ENCODE measurements at regions not wholly inside any gene's neighbourhood (a gene's known extent, or its start where the extent isn't known, plus 50 kb on each side); places are given as distances from the start of the nearest gene placed in this dataset.

- ATAC-seq (ENCODE audit: low FRiP score) (no peak), DNase-seq (no peak)
- no peak overlapping the region for H3K27ac ChIP-seq (ENCODE audit: low read depth in 1 of 2, low read length in 2 of 2)
- H3K4me1 ChIP-seq (ENCODE audit: control insufficient read depth in 1 of 2, insufficient read depth in 2 of 2, low read length in 2 of 2), result no peaks in the 10 kb centered on the region
- peaks cover 3% of the 10 kb centered on the region for H3K9me3 ChIP-seq (ENCODE audit: control insufficient read depth, low read length)
- no peak overlapping the region for H3K4me3 ChIP-seq (ENCODE audit: low read length in 2 of 2)
- intact Hi-C loops (cut with DNase I), result loop anchor here in 1 of 2 donors (10.0 kb wide), 1 partner anchor 198 kb away; no protein-coding TSS in a partner anchor
- no peaks in the 10 kb centered on the region for H3K36me3 ChIP-seq (ENCODE audit: control insufficient read depth in 1 of 2, insufficient read depth in 2 of 2, low read length in 1 of 2)
- H3K27me3 ChIP-seq (ENCODE audit: control insufficient read depth in 1 of 2, insufficient read depth in 2 of 2, low read length in 1 of 2), result peaks cover 0 to 2% of the 10 kb centered on the region in 2 donors
- WGBS, 2 donors, result 64 to 76% methylated on average over 11 of the region's 11 CpGs
These were observed 99.7 kb upstream of the EXOC2 start for GRCh38 chr6:792662-793061.

GRCh38 chr6:788058-788457 lies 95.1 kb upstream of the EXOC2 start:
- Histone ChIP-seq H3K4me1 (ENCODE audit: control insufficient read depth in 1 of 2, insufficient read depth in 2 of 2, low read length in 2 of 2) (no peaks in the 10 kb centered on the region), H3K9me3 (ENCODE audit: control insufficient read depth, low read length) (peaks cover 3% of the 10 kb centered on the region), H3K36me3 (ENCODE audit: control insufficient read depth in 1 of 2, insufficient read depth in 2 of 2, low read length in 1 of 2) (no peaks in the 10 kb centered on the region), H3K4me3 (ENCODE audit: low read length in 2 of 2) (no peak overlapping the region), H3K27me3 (ENCODE audit: control insufficient read depth in 1 of 2, insufficient read depth in 2 of 2, low read length in 1 of 2) (peaks cover 0 to 2% of the 10 kb centered on the region in 2 donors), H3K27ac (ENCODE audit: low read depth in 1 of 2, low read length in 2 of 2) (no peak overlapping the region)
- WGBS, 2 donors, result 56 to 65% methylated on average over 8 of the region's 8 CpGs
- ATAC-seq (ENCODE audit: low FRiP score) (no peak), DNase-seq (no peak)
- intact Hi-C loops (cut with DNase I), result no loop called here

GRCh38 chr6:786946-787763 lies 94.2 kb upstream of the EXOC2 start:
- Histone ChIP-seq H3K36me3 (ENCODE audit: control insufficient read depth in 1 of 2, insufficient read depth in 2 of 2, low read length in 1 of 2) (no peaks in the 10 kb centered on the region), H3K4me3 (ENCODE audit: low read length in 2 of 2) (no peak overlapping the region), H3K9me3 (ENCODE audit: control insufficient read depth, low read length) (peaks cover 3% of the 10 kb centered on the region), H3K27me3 (ENCODE audit: control insufficient read depth in 1 of 2, insufficient read depth in 2 of 2, low read length in 1 of 2) (peaks cover 0 to 2% of the 10 kb centered on the region in 2 donors), H3K27ac (ENCODE audit: low read depth in 1 of 2, low read length in 2 of 2) (no peak overlapping the region), H3K4me1 (ENCODE audit: control insufficient read depth in 1 of 2, insufficient read depth in 2 of 2, low read length in 2 of 2) (no peaks in the 10 kb centered on the region)
- 76 to 82% methylated on average over 12 of the region's 12 CpGs for WGBS, 2 donors
- ATAC-seq (ENCODE audit: low FRiP score) (no peak), DNase-seq (no peak)
- intact Hi-C loops (cut with DNase I), result no loop called here

GRCh38 chr6:783966-784735 lies 91.2 kb upstream of the EXOC2 start:
- H3K27ac ChIP-seq (ENCODE audit: low read depth in 1 of 2, low read length in 2 of 2), result no peak overlapping the region
- WGBS, 2 donors, result 68 to 72% methylated on average over 9 of the region's 9 CpGs
- no peaks in the 10 kb centered on the region for H3K4me1 ChIP-seq (ENCODE audit: control insufficient read depth in 1 of 2, insufficient read depth in 2 of 2, low read length in 2 of 2)
- intact Hi-C loops (cut with DNase I), result no loop called here
- ATAC-seq (ENCODE audit: low FRiP score), result no peak
- no peaks in the 10 kb centered on the region for H3K36me3 ChIP-seq (ENCODE audit: control insufficient read depth in 1 of 2, insufficient read depth in 2 of 2, low read length in 1 of 2)
- no peaks in the 10 kb centered on the region for H3K27me3 ChIP-seq (ENCODE audit: control insufficient read depth in 1 of 2, insufficient read depth in 2 of 2, low read length in 1 of 2)
- no peaks in the 10 kb centered on the region for H3K9me3 ChIP-seq (ENCODE audit: control insufficient read depth, low read length)
- no peak overlapping the region for H3K4me3 ChIP-seq (ENCODE audit: low read length in 2 of 2)
- DNase-seq, result no peak

- H3K4me3 ChIP-seq (ENCODE audit: low read length in 2 of 2), result no peak overlapping the region
- no peaks in the 10 kb centered on the region for H3K27me3 ChIP-seq (ENCODE audit: control insufficient read depth in 1 of 2, insufficient read depth in 2 of 2, low read length in 1 of 2)
- H3K9me3 ChIP-seq (ENCODE audit: control insufficient read depth, low read length), result no peaks in the 10 kb centered on the region
- intact Hi-C loops (cut with DNase I), result no loop called here
- H3K27ac ChIP-seq (ENCODE audit: low read depth in 1 of 2, low read length in 2 of 2), result no peak overlapping the region
- ATAC-seq (ENCODE audit: low FRiP score) (no peak), DNase-seq (no peak)
- no peaks in the 10 kb centered on the region for H3K36me3 ChIP-seq (ENCODE audit: control insufficient read depth in 1 of 2, insufficient read depth in 2 of 2, low read length in 1 of 2)
- 61 to 67% methylated on average over 5 of the region's 5 CpGs for WGBS, 2 donors
- H3K4me1 ChIP-seq (ENCODE audit: control insufficient read depth in 1 of 2, insufficient read depth in 2 of 2, low read length in 2 of 2), result no peaks in the 10 kb centered on the region
These were observed 89.2 kb upstream of the EXOC2 start for GRCh38 chr6:782141-782540.

- Histone ChIP-seq H3K27ac (ENCODE audit: low read depth in 1 of 2, low read length in 2 of 2) (no peak overlapping the region), H3K4me1 (ENCODE audit: control insufficient read depth in 1 of 2, insufficient read depth in 2 of 2, low read length in 2 of 2) (no peaks in the 10 kb centered on the region), H3K27me3 (ENCODE audit: control insufficient read depth in 1 of 2, insufficient read depth in 2 of 2, low read length in 1 of 2) (no peaks in the 10 kb centered on the region), H3K9me3 (ENCODE audit: control insufficient read depth, low read length) (no peaks in the 10 kb centered on the region), H3K36me3 (ENCODE audit: control insufficient read depth in 1 of 2, insufficient read depth in 2 of 2, low read length in 1 of 2) (no peaks in the 10 kb centered on the region), H3K4me3 (ENCODE audit: low read length in 2 of 2) (no peak overlapping the region)
- 58 to 62% methylated on average over 13 of the region's 13 CpGs for WGBS, 2 donors
- DNase-seq, result no peak
- intact Hi-C loops (cut with DNase I), result no loop called here
- no peak for ATAC-seq (ENCODE audit: low FRiP score)
These were observed 88.5 kb upstream of the EXOC2 start for GRCh38 chr6:781350-781961.

- intact Hi-C loops (cut with DNase I), result no loop called here
- no peak for ATAC-seq (ENCODE audit: low FRiP score)
- Histone ChIP-seq H3K36me3 (ENCODE audit: control insufficient read depth in 1 of 2, insufficient read depth in 2 of 2, low read length in 1 of 2) (no peaks in the 10 kb centered on the region), H3K27me3 (ENCODE audit: control insufficient read depth in 1 of 2, insufficient read depth in 2 of 2, low read length in 1 of 2) (no peaks in the 10 kb centered on the region), H3K4me1 (ENCODE audit: control insufficient read depth in 1 of 2, insufficient read depth in 2 of 2, low read length in 2 of 2) (no peaks in the 10 kb centered on the region), H3K9me3 (ENCODE audit: control insufficient read depth, low read length) (no peaks in the 10 kb centered on the region), H3K27ac (ENCODE audit: low read depth in 1 of 2, low read length in 2 of 2) (no peak overlapping the region), H3K4me3 (ENCODE audit: low read length in 2 of 2) (no peak overlapping the region)
- 83 to 87% methylated on average over 3 of the region's 3 CpGs for WGBS, 2 donors
- DNase-seq, result no peak
These were observed 87.8 kb upstream of the EXOC2 start for GRCh38 chr6:780706-781105.

- 85 to 91% methylated on average over 9 of the region's 9 CpGs for WGBS, 2 donors
- Histone ChIP-seq H3K27me3 (ENCODE audit: control insufficient read depth in 1 of 2, insufficient read depth in 2 of 2, low read length in 1 of 2) (no peaks in the 10 kb centered on the region), H3K9me3 (ENCODE audit: control insufficient read depth, low read length) (peaks cover 1% of the 10 kb centered on the region), H3K36me3 (ENCODE audit: control insufficient read depth in 1 of 2, insufficient read depth in 2 of 2, low read length in 1 of 2) (no peaks in the 10 kb centered on the region), H3K4me1 (ENCODE audit: control insufficient read depth in 1 of 2, insufficient read depth in 2 of 2, low read length in 2 of 2) (no peaks in the 10 kb centered on the region), H3K27ac (ENCODE audit: low read depth in 1 of 2, low read length in 2 of 2) (no peak overlapping the region), H3K4me3 (ENCODE audit: low read length in 2 of 2) (no peak overlapping the region)
- ATAC-seq (ENCODE audit: low FRiP score), result no peak
- intact Hi-C loops (cut with DNase I), result no loop called here
- no peak for DNase-seq
These were observed 84.0 kb upstream of the EXOC2 start for GRCh38 chr6:776951-777350.

Data from aorta (tissue), 5 donors.